ENCODE measurements at regions not wholly inside any gene's neighbourhood (a gene's known extent, or its start where the extent isn't known, plus 50 kb on each side); places are given as distances from the start of the nearest gene placed in this dataset.

DNA sequence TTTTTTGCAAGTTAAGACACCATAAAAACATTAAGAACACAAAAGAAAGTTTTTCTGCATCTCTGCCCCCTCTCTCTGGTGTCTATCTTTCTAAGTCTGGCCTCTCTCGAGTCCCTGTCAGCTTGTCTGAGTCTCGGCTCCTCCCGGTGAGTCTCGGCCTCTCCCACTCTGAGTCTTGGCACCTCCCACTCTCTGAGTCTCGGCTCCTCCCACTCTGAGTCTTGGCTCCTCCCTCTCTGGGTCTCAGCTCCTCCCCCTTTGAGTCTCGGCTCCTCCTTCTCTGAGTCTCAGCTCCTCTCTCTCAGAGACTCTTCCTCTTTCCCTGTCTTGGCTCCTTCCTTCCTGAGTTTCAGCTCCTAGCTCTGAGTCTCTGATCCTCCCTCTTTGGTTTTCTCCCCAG is 72.5 kb upstream of the AMPD3 start:
- ATAC-seq (ENCODE audit: poor library complexity) (no peak), DNase-seq (peak in 2 of 14 experiments; percentile 21 to 26)
- Histone ChIP-seq H3K27me3 (ENCODE audit: control insufficient read depth in 1 of 2, insufficient read depth in 2 of 2, low read length in 2 of 2) (peaks cover 0 to 12% of the 10 kb centered on the region in 2 experiments), H3K4me3 (ENCODE audit: low read length) (no peak overlapping the region), H3K9me3 (ENCODE audit: control insufficient read depth in 1 of 2, insufficient read depth in 1 of 2, low read length in 2 of 2) (no peaks in the 10 kb centered on the region), H3K4me1 (ENCODE audit: insufficient read depth, low read length) (no peaks in the 10 kb centered on the region), H3K27ac (ENCODE audit: low read depth in 1 of 2, low read length in 2 of 2) (no peak overlapping the region), H3K36me3 (ENCODE audit: insufficient read depth, low read length) (no peaks in the 10 kb centered on the region)
- Mint-ChIP-seq H3K36me3 (ENCODE audit: low read depth) (no peaks in the 10 kb centered on the region), H3K27ac (no peak overlapping the region), H3K4me1 (ENCODE audit: low read depth) (no peaks in the 10 kb centered on the region), H3K9me3 (no peaks in the 10 kb centered on the region), H3K4me3 (no peak overlapping the region), H3K27me3 (peaks cover 41% of the 10 kb centered on the region)
- CTCF ChIA-PET = no interaction called here
- POLR2A ChIA-PET = interaction anchor here (0.7 kb wide), 1 partner anchor 319 kb away, joined by 4 read pairs; no protein-coding TSS in a partner anchor
- intact Hi-C loops (cut with DNase I, micrococcal nuclease) = no loop called here
- TF ChIP-seq, protein P1, sequence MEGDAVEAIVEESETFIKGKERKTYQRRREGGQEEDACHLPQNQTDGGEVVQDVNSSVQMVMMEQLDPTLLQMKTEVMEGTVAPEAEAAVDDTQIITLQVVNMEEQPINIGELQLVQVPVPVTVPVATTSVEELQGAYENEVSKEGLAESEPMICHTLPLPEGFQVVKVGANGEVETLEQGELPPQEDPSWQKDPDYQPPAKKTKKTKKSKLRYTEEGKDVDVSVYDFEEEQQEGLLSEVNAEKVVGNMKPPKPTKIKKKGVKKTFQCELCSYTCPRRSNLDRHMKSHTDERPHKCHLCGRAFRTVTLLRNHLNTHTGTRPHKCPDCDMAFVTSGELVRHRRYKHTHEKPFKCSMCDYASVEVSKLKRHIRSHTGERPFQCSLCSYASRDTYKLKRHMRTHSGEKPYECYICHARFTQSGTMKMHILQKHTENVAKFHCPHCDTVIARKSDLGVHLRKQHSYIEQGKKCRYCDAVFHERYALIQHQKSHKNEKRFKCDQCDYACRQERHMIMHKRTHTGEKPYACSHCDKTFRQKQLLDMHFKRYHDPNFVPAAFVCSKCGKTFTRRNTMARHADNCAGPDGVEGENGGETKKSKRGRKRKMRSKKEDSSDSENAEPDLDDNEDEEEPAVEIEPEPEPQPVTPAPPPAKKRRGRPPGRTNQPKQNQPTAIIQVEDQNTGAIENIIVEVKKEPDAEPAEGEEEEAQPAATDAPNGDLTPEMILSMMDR (IDR thresholded peaks at IDR 0.05) = no peak

- Histone ChIP-seq H3K27me3 (ENCODE audit: control insufficient read depth in 1 of 2, insufficient read depth in 2 of 2, low read length in 2 of 2) (peaks cover 0 to 6% of the 10 kb centered on the region in 2 experiments), H3K36me3 (ENCODE audit: insufficient read depth, low read length) (no peaks in the 10 kb centered on the region), H3K9me3 (ENCODE audit: control insufficient read depth in 1 of 2, insufficient read depth in 1 of 2, low read length in 2 of 2) (no peaks in the 10 kb centered on the region), H3K4me3 (ENCODE audit: low read length) (no peak overlapping the region), H3K4me1 (ENCODE audit: insufficient read depth, low read length) (no peaks in the 10 kb centered on the region), H3K27ac (ENCODE audit: low read depth in 1 of 2, low read length in 2 of 2) (no peak overlapping the region)
- TF ChIP-seq, protein P1 (IDR thresholded peaks at IDR 0.05) = no peak
- Mint-ChIP-seq H3K27me3 (peaks cover 59% of the 10 kb centered on the region), H3K9me3 (no peaks in the 10 kb centered on the region), H3K36me3 (ENCODE audit: low read depth) (no peaks in the 10 kb centered on the region), H3K4me3 (no peak overlapping the region), H3K27ac (no peak overlapping the region), H3K4me1 (ENCODE audit: low read depth) (no peaks in the 10 kb centered on the region)
- POLR2A ChIA-PET = no interaction called here
- CTCF ChIA-PET = no interaction called here
- intact Hi-C loops (cut with DNase I, micrococcal nuclease) = no loop called here
- ATAC-seq (ENCODE audit: poor library complexity) (no peak), DNase-seq (no peak)
Observed at GRCh38 chr11:10385696-10386095, 69.4 kb upstream of the AMPD3 start.

DNA sequence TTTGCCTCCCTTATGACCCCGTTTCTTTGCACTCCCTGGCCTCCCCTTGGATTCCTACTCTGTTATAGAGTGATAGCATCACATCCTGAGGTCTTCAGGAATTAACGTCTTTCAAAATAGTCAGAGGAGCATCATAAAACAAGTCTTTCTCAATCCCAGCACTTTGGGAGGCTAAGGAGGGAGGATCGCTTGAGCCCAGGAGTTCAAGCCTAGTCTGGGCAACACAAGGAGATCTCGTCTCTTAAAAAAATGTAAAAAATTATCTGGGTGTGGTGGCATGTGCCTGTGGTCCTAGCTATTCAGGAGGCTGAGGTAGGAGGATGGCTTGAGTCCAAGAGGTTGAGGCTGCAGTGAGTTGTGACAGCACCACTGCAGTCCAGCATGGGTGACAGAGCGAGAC is 68.7 kb upstream of the AMPD3 start:
- ATAC-seq (ENCODE audit: poor library complexity) = no peak
- DNase-seq = no peak
- Histone ChIP-seq H3K36me3 (ENCODE audit: insufficient read depth, low read length) (no peaks in the 10 kb centered on the region), H3K27me3 (ENCODE audit: control insufficient read depth in 1 of 2, insufficient read depth in 2 of 2, low read length in 2 of 2) (peaks cover 0 to 6% of the 10 kb centered on the region in 2 experiments), H3K9me3 (ENCODE audit: control insufficient read depth in 1 of 2, insufficient read depth in 1 of 2, low read length in 2 of 2) (no peaks in the 10 kb centered on the region), H3K27ac (ENCODE audit: low read depth in 1 of 2, low read length in 2 of 2) (no peak overlapping the region), H3K4me3 (ENCODE audit: low read length) (no peak overlapping the region), H3K4me1 (ENCODE audit: insufficient read depth, low read length) (no peaks in the 10 kb centered on the region)
- no peaks in the 10 kb centered on the region for H3K36me3 Mint-ChIP-seq (ENCODE audit: low read depth)
- no peaks in the 10 kb centered on the region for H3K9me3 Mint-ChIP-seq
- TF ChIP-seq, protein P1 (IDR thresholded peaks at IDR 0.05) = no peak
- ChIA-PET POLR2A (no interaction called here), CTCF (no interaction called here)
- no peak overlapping the region for H3K27ac Mint-ChIP-seq
- intact Hi-C loops (cut with DNase I, micrococcal nuclease) = no loop called here
- H3K4me3 Mint-ChIP-seq = no peak overlapping the region
- H3K4me1 Mint-ChIP-seq (ENCODE audit: low read depth) = no peaks in the 10 kb centered on the region
- H3K27me3 Mint-ChIP-seq = peaks cover 60% of the 10 kb centered on the region

Data from CD4-positive, alpha-beta T cell (primary cell).